ENCODE measurements at regions not wholly inside any gene's neighbourhood (a gene's known extent, or its start where the extent isn't known, plus 50 kb on each side); places are given as distances from the start of the nearest gene placed in this dataset.

DNA sequence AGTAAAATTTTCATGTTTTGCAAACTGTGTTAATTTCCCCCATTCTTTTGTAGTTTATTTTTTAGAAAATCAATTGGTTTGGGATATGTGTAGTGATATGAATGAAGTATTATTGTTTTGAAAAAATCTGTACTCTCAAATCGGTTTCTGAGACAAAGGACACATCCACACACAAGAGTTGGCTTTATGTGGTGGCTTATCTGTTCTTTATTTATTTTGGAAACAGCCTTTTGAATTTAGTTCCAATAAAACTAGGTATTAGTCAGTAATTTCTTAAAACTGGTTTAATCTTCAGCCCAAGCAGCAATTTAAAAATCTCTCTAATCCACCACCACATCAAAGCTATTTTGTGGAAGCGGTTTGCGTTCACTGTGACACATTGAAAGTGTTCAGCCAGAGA, 741.5 kb upstream of the GRM7 start:
- H3K4me3 Mint-ChIP-seq: no peak overlapping the region
- TF ChIP-seq, protein P1, sequence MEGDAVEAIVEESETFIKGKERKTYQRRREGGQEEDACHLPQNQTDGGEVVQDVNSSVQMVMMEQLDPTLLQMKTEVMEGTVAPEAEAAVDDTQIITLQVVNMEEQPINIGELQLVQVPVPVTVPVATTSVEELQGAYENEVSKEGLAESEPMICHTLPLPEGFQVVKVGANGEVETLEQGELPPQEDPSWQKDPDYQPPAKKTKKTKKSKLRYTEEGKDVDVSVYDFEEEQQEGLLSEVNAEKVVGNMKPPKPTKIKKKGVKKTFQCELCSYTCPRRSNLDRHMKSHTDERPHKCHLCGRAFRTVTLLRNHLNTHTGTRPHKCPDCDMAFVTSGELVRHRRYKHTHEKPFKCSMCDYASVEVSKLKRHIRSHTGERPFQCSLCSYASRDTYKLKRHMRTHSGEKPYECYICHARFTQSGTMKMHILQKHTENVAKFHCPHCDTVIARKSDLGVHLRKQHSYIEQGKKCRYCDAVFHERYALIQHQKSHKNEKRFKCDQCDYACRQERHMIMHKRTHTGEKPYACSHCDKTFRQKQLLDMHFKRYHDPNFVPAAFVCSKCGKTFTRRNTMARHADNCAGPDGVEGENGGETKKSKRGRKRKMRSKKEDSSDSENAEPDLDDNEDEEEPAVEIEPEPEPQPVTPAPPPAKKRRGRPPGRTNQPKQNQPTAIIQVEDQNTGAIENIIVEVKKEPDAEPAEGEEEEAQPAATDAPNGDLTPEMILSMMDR (conservative IDR thresholded peaks at IDR 0.05): no peak
- H3K4me1 Mint-ChIP-seq (ENCODE audit: unreplicated experiment): no peaks in the 10 kb centered on the region
- H3K27ac Mint-ChIP-seq: no peak overlapping the region
- DNase-seq (ENCODE audit: extremely low spot score, unreplicated experiment): no peak
- H3K27me3 Mint-ChIP-seq: no peaks in the 10 kb centered on the region
- no peaks in the 10 kb centered on the region for H3K9me3 Mint-ChIP-seq
- no peaks in the 10 kb centered on the region for H3K36me3 Mint-ChIP-seq

DNA sequence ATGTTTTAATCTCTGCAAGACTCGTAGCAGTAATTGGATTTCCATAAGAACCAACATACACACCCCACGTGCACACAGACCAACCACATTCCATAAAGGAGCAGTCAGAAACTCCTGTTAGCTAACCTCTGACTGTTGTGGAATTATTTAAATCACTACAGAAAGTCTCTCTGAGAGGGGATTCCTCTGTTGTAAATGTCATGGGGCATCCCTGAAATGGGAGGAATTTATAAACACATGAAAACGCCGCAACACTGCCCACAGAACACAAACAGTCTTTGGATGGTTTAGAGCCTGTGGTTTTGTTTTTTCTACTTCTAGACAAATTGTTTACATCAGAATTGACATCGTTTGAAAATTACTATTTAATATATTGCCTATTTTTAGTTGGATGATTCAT, 740.1 kb upstream of the GRM7 start:
- TF ChIP-seq, protein P1 (conservative IDR thresholded peaks at IDR 0.05): no peak

DNA sequence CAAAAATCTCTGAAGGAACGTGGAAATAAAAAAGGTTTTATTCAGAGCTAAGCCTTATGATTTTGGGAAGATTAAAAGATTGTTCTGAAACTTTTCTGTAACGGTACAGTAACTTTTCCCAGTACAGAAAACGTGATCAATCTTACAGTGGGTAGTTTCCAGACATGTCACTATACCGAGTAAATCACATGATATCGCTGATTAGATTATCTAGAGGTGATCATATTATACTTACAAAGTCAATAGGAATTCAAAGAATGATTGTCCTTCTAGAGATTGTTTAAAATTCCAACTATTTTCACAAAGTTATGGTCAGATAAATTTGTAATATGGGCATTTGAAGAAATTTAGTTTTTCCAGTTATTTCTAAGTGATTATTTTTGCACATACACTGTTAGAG, 736.0 kb upstream of the GRM7 start:
- DNase-seq (ENCODE audit: extremely low spot score, unreplicated experiment): no peak
- TF ChIP-seq, protein P1 (conservative IDR thresholded peaks at IDR 0.05): no peak
- Mint-ChIP-seq H3K27me3 (no peaks in the 10 kb centered on the region), H3K4me3 (no peak overlapping the region), H3K36me3 (no peaks in the 10 kb centered on the region), H3K9me3 (no peaks in the 10 kb centered on the region), H3K27ac (no peak overlapping the region), H3K4me1 (ENCODE audit: unreplicated experiment) (peaks cover 5% of the 10 kb centered on the region)

More for the DNA sequence above, 740.1 kb upstream of the GRM7 start:
- no peak for DNase-seq (ENCODE audit: extremely low spot score, unreplicated experiment)
- Mint-ChIP-seq H3K4me1 (ENCODE audit: unreplicated experiment) (peaks cover 4% of the 10 kb centered on the region), H3K4me3 (no peak overlapping the region), H3K27me3 (no peaks in the 10 kb centered on the region), H3K27ac (no peak overlapping the region), H3K36me3 (no peaks in the 10 kb centered on the region), H3K9me3 (no peaks in the 10 kb centered on the region)

DNA sequence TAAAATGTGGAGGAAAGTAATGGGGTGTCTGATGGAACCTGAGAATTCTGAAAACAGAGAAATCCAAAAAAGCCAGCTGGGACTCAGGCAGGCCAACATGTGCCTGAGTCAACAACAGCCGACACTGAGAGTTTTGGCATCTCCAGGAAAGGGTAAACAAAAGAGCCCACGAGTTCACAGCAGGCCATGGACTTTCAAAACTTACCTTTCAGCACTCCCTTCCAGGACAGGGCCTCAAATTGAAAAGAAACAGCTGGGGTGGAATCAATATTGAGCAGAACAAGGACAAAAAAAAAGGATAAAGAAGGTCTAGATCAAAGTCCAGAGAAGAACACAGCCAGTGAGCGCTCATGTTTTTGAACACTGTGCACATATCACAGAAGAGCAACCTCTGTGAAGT, 735.4 kb upstream of the GRM7 start:
- no peaks in the 10 kb centered on the region for H3K36me3 Mint-ChIP-seq
- H3K27ac Mint-ChIP-seq: no peak overlapping the region
- no peaks in the 10 kb centered on the region for H3K9me3 Mint-ChIP-seq
- H3K4me3 Mint-ChIP-seq: no peak overlapping the region
- TF ChIP-seq, protein P1 (conservative IDR thresholded peaks at IDR 0.05): no peak
- no peak for DNase-seq (ENCODE audit: extremely low spot score, unreplicated experiment)
- H3K4me1 Mint-ChIP-seq (ENCODE audit: unreplicated experiment): peaks cover 5% of the 10 kb centered on the region
- H3K27me3 Mint-ChIP-seq: no peaks in the 10 kb centered on the region

DNA sequence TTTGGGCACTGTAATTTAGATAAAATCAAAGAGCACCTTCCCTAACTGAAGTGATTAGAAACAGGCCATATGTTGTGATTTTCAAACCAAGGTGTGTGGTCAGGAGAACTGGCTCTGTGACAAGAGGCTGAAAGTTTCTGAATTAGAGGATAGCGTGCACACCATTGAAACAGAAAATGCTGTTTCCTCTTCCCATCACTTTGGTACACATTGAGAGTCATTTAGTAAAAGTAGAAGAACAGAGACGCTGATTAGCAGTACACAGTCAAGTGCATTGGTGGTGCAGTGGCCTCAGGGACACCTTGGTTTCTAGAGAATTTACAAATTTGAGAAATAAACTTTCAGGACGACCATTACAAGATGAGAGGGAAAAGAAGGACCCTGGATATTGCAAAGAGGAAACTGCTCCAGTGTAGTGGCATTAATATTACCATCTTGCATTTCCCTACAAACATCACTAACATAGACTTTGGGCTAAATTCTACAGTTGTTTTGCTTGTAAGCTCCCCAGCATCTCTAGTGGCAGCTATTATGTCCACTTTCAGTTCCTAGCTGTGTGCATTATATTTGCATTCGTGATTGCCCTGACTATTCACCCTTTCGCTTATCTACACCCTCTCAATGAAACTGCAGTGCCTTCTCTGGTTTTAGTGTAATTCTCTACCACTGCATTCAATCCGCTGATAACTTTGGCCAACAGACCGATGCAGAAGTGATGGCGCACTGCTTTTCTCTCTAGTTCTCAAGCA, 728.1 kb upstream of the GRM7 start:
- Mint-ChIP-seq H3K4me1 (ENCODE audit: unreplicated experiment) (no peaks in the 10 kb centered on the region), H3K27ac (no peak overlapping the region), H3K4me3 (no peak overlapping the region), H3K9me3 (no peaks in the 10 kb centered on the region), H3K36me3 (no peaks in the 10 kb centered on the region), H3K27me3 (no peaks in the 10 kb centered on the region)
- TF ChIP-seq, protein P1 (conservative IDR thresholded peaks at IDR 0.05): no peak
- no peak for DNase-seq (ENCODE audit: extremely low spot score, unreplicated experiment)
